ENCODE measurements at regions not wholly inside any gene's neighbourhood (a gene's known extent, or its start where the extent isn't known, plus 50 kb on each side); places are given as distances from the start of the nearest gene placed in this dataset.

DNA sequence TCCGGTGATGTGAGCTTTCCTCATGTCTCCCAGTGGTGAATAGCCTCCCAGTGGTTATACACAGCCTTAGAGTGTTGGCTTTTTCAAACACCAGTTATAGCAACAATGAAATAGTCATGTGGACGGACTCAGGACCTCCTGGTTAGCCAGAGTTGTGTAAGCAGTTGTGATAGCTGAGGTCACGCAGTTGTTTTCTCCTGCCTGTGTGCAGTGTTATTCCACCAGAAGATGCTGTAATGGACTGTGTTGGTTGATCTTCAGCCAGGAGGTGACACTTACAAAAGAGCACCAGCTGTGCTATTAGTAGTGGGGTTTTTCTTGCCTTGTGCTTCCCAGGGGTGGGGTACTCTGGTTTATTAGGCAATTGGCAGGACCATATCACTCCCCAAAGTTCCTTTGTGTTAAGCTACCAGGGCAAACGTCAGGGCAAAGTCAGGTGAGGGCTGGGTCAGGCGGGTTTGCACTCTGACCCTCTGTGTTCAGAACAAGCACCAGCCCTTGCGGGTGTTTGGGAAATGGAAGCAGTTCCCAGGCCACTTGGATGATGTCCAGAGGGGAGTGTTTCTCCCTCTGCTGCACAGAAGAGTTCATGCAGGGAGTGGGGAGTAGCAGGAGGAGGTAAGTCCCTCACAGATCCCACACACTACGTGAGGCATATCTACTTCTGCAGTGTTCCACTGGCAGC is 252.6 kb downstream of the TMEM47 start:
- no peak for DNase-seq (ENCODE audit: extremely low read depth, insufficient read length)
- TF ChIP-seq, protein P1, sequence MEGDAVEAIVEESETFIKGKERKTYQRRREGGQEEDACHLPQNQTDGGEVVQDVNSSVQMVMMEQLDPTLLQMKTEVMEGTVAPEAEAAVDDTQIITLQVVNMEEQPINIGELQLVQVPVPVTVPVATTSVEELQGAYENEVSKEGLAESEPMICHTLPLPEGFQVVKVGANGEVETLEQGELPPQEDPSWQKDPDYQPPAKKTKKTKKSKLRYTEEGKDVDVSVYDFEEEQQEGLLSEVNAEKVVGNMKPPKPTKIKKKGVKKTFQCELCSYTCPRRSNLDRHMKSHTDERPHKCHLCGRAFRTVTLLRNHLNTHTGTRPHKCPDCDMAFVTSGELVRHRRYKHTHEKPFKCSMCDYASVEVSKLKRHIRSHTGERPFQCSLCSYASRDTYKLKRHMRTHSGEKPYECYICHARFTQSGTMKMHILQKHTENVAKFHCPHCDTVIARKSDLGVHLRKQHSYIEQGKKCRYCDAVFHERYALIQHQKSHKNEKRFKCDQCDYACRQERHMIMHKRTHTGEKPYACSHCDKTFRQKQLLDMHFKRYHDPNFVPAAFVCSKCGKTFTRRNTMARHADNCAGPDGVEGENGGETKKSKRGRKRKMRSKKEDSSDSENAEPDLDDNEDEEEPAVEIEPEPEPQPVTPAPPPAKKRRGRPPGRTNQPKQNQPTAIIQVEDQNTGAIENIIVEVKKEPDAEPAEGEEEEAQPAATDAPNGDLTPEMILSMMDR (IDR thresholded peaks at IDR 0.05; ENCODE audit: insufficient read depth, low read length, poor library complexity, severe bottlenecking): no peak
- Histone ChIP-seq H3K4me3 (replicated peaks; ENCODE audit: low read depth, low read length) (no peak overlapping the region), H3K27me3 (replicated peaks; ENCODE audit: control insufficient read depth, insufficient read depth, low read length) (no peaks in the 10 kb centered on the region), H3K36me3 (ENCODE audit: control insufficient read depth, insufficient read depth, low read length) (no peaks in the 10 kb centered on the region)

DNA sequence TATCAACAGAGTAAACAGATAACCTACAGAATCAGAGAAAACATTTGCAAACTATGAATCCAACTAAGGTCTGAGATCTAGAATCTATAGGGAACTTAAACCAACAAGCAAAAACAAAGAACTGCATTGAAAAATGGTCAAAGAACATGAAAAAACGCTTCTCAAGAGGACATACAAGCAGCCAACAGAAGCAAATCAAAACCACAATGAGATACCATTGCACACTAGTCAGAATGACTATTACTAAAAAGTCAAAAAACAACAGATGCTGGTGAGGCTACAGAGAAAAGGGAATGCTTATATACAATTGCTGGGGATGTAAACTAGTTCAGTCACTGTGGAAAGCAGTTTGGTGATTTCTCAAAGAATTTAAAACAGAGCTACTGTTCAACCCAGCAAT is 255.7 kb downstream of the TMEM47 start:
- Histone ChIP-seq H3K36me3 (ENCODE audit: control insufficient read depth, insufficient read depth, low read length) (no peaks in the 10 kb centered on the region), H3K27me3 (replicated peaks; ENCODE audit: control insufficient read depth, insufficient read depth, low read length) (no peaks in the 10 kb centered on the region), H3K4me3 (replicated peaks; ENCODE audit: low read depth, low read length) (no peak overlapping the region)
- TF ChIP-seq, protein P1 (IDR thresholded peaks at IDR 0.05; ENCODE audit: insufficient read depth, low read length, poor library complexity, severe bottlenecking): no peak
- DNase-seq (ENCODE audit: extremely low read depth, insufficient read length): no peak

DNA sequence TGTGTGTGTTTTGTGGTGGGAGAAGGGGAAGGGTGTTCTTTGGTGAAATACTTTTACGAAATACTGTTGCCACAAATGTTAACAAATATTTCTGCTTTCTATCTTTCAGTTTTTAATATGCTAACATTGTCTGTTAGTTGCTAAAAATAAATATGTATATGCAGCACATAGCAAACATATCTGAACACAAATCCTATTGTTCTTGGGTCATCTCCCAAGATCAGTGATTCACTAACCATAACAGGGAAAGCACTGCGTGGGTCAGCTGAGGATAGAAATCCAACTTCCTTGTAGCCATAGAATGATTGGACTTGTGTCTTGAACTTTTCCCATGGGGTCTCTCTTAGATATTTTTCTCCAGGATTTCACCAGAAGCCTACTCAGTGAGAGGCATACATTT is 250.3 kb upstream of the FAM47A start:
- no peaks in the 10 kb centered on the region for H3K27me3 ChIP-seq (replicated peaks; ENCODE audit: control insufficient read depth, insufficient read depth, low read length)
- TF ChIP-seq, protein P1 (IDR thresholded peaks at IDR 0.05; ENCODE audit: insufficient read depth, low read length, poor library complexity, severe bottlenecking): no peak
- H3K4me3 ChIP-seq (replicated peaks; ENCODE audit: low read depth, low read length): no peak overlapping the region
- no peak for DNase-seq (ENCODE audit: extremely low read depth, insufficient read length)
- H3K36me3 ChIP-seq (ENCODE audit: control insufficient read depth, insufficient read depth, low read length): no peaks in the 10 kb centered on the region

DNA sequence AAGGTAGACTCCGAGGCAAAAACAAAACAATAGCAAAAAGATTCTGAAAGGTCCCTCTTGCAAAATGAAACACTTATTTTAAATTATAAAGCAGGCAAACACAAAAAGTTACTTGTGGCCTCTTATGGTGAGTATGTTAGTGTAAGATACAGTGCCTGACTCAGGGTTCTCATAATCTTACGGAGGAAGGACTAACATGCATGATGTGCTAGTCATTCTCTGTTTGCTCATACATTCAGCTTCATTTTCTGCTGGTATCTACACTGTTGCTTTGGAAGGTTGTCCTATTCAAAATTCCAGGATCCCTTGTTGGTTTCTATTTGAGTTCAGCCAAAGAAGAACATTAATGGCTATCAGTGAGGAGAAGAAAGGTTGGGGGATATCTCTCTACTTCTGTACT is 249.1 kb upstream of the FAM47A start:
- DNase-seq (ENCODE audit: extremely low read depth, insufficient read length): no peak
- Histone ChIP-seq H3K4me3 (replicated peaks; ENCODE audit: low read depth, low read length) (no peak overlapping the region), H3K36me3 (ENCODE audit: control insufficient read depth, insufficient read depth, low read length) (no peaks in the 10 kb centered on the region), H3K27me3 (replicated peaks; ENCODE audit: control insufficient read depth, insufficient read depth, low read length) (no peaks in the 10 kb centered on the region)
- TF ChIP-seq, protein P1 (IDR thresholded peaks at IDR 0.05; ENCODE audit: insufficient read depth, low read length, poor library complexity, severe bottlenecking): no peak

DNA sequence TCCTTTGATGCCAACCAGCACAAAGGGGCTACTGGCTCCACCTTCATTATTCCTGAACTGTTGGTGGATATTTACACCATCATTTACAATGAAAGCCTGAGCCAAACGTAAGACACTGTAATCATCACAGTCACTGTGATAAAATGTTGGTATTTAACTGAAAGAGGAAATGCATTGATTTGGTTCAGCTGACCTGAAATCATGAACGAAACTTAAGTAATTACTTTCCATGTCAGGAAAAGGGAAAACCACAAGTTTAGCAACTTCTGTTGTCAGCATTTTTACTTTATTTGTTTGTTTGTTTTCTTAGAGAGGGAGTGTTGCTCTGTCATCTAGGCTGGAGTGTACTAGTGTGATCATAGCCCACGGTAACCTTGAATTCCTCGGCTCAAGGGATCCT is 247.8 kb upstream of the FAM47A start:
- no peak for DNase-seq (ENCODE audit: extremely low read depth, insufficient read length)
- Histone ChIP-seq H3K4me3 (replicated peaks; ENCODE audit: low read depth, low read length) (no peak overlapping the region), H3K36me3 (ENCODE audit: control insufficient read depth, insufficient read depth, low read length) (no peaks in the 10 kb centered on the region), H3K27me3 (replicated peaks; ENCODE audit: control insufficient read depth, insufficient read depth, low read length) (no peaks in the 10 kb centered on the region)
- TF ChIP-seq, protein P1 (IDR thresholded peaks at IDR 0.05; ENCODE audit: insufficient read depth, low read length, poor library complexity, severe bottlenecking): no peak

DNA sequence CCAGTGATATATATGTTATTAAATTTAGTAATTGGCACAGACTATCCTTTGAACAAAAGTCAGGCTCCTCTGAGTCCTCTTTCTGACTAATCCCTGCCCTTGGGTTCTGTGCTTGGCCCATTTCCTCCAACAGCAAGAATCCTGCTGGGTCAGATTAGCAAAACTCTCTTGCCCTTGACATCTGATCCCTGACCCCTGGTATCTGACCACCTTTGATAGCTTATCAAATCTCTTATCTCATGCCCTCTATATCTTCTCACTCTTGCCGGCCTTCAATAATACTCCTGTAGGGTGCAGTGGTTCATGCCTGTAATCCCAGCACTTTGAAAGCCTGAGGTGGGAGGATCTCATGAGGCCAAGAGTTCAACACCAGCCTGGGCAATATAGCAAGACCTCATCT is 245.5 kb upstream of the FAM47A start:
- H3K36me3 ChIP-seq (ENCODE audit: control insufficient read depth, insufficient read depth, low read length): no peaks in the 10 kb centered on the region
- no peaks in the 10 kb centered on the region for H3K27me3 ChIP-seq (replicated peaks; ENCODE audit: control insufficient read depth, insufficient read depth, low read length)
- H3K4me3 ChIP-seq (replicated peaks; ENCODE audit: low read depth, low read length): no peak overlapping the region
- no peak for DNase-seq (ENCODE audit: extremely low read depth, insufficient read length)
- TF ChIP-seq, protein P1 (IDR thresholded peaks at IDR 0.05; ENCODE audit: insufficient read depth, low read length, poor library complexity, severe bottlenecking): no peak

Data from GM06990 (cell line).